ENCODE measurements at regions not wholly inside any gene's neighbourhood (a gene's known extent, or its start where the extent isn't known, plus 50 kb on each side); places are given as distances from the start of the nearest gene placed in this dataset.

- DNase-seq (ENCODE audit: low spot score) = no peak
Observed at GRCh38 chr2:128793404-128793803, 474.7 kb upstream of the HS6ST1 start.

GRCh38 chr2:128794285-128794684, 475.6 kb upstream of the HS6ST1 start:
- DNase-seq (ENCODE audit: low spot score) = no peak

GRCh38 chr2:128796321-128796720, 477.7 kb upstream of the HS6ST1 start:
- no peak for DNase-seq (ENCODE audit: low spot score)

- no peak for DNase-seq (ENCODE audit: low spot score)
Observed at GRCh38 chr2:128797092-128797491, 478.4 kb upstream of the HS6ST1 start.

GRCh38 chr2:128797533-128797932, 478.9 kb upstream of the HS6ST1 start:
- no peak for DNase-seq (ENCODE audit: low spot score)

- no peak for DNase-seq (ENCODE audit: low spot score)
Observed at GRCh38 chr2:128797937-128798336, 479.3 kb upstream of the HS6ST1 start.

- no peak for DNase-seq (ENCODE audit: low spot score)
Observed at GRCh38 chr2:128798502-128799283, 480.0 kb upstream of the HS6ST1 start.

GRCh38 chr2:128799284-128799552, 480.6 kb upstream of the HS6ST1 start:
- no peak for DNase-seq (ENCODE audit: low spot score)

- no peak for DNase-seq (ENCODE audit: low spot score)
Observed at GRCh38 chr2:128799730-128800129, 481.1 kb upstream of the HS6ST1 start.

- DNase-seq (ENCODE audit: low spot score) = no peak
Observed at GRCh38 chr2:128801576-128801975, 482.9 kb upstream of the HS6ST1 start.

- no peak for DNase-seq (ENCODE audit: low spot score)
Observed at GRCh38 chr2:128803222-128803621, 484.6 kb upstream of the HS6ST1 start.

- DNase-seq (ENCODE audit: low spot score) = no peak
Observed at GRCh38 chr2:128805237-128805636, 486.6 kb upstream of the HS6ST1 start.

- no peak for DNase-seq (ENCODE audit: low spot score)
Observed at GRCh38 chr2:128805918-128806317, 487.2 kb upstream of the HS6ST1 start.

GRCh38 chr2:128807317-128807716, 488.6 kb upstream of the HS6ST1 start:
- no peak for DNase-seq (ENCODE audit: low spot score)

- DNase-seq (ENCODE audit: low spot score) = no peak
Observed at GRCh38 chr2:128808462-128809258, 490.0 kb upstream of the HS6ST1 start.

GRCh38 chr2:128809259-128809636, 490.6 kb upstream of the HS6ST1 start:
- no peak for DNase-seq (ENCODE audit: low spot score)

GRCh38 chr2:128809880-128810279, 491.2 kb upstream of the HS6ST1 start:
- no peak for DNase-seq (ENCODE audit: low spot score)

- DNase-seq (ENCODE audit: low spot score) = no peak
Observed at GRCh38 chr2:128812183-128812940, 493.7 kb upstream of the HS6ST1 start.

GRCh38 chr2:128813352-128814034, 494.8 kb upstream of the HS6ST1 start:
- DNase-seq (ENCODE audit: low spot score) = no peak

- DNase-seq (ENCODE audit: low spot score) = no peak
Observed at GRCh38 chr2:128815248-128815647, 496.6 kb upstream of the HS6ST1 start.

- no peak for DNase-seq (ENCODE audit: low spot score)
Observed at GRCh38 chr2:128817171-128817570, 498.5 kb upstream of the HS6ST1 start.

GRCh38 chr2:128817813-128818212, 499.1 kb upstream of the HS6ST1 start:
- no peak for DNase-seq (ENCODE audit: low spot score)

Data from HuH-7.5 (cell line).